ENCODE measurements at regions not wholly inside any gene's neighbourhood (a gene's known extent, or its start where the extent isn't known, plus 50 kb on each side); places are given as distances from the start of the nearest gene placed in this dataset.

DNA sequence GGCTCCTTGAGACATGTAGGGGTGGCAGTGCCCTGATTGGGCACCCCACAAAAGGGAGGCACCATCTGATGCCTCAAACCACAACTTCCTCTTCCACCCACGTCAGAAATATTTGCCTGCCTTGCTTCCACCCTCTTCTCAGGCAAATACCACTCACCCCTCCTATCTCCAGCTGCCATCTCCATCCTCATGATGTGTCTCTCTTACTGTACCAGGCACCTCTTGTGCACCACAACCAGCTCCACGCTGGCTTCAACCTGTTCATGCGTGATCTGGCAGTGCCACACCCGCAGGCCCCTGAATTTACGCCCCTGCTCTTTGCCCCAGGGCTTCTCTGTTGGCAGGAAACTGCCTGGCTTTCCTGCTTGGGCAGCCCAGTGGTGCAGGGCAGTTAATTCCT, 87.8 kb upstream of the HSPA9 start:
- CTCF ChIA-PET = no interaction called here
- H4K8ac ChIP-seq (ENCODE audit: low read depth in 2 of 2, low read length in 2 of 2) = no peak overlapping the region
- no peak overlapping the region for H2BK20ac ChIP-seq (ENCODE audit: low read depth, low read length)
- H3K9me1 ChIP-seq (ENCODE audit: insufficient read depth, low read length) = no peaks in the 10 kb centered on the region
- H4K20me1 ChIP-seq (ENCODE audit: insufficient read depth, low read length) = no peaks in the 10 kb centered on the region; the same call in 1 of the 2 replicates
- DNase-seq = no peak
- no peak overlapping the region for H3K18ac ChIP-seq (ENCODE audit: low read depth, low read length)
- BruUV-seq (replicated peaks) = no TSS peak
- H3K36me3 ChIP-seq (ENCODE audit: control insufficient read depth, insufficient read depth, low read length) = no peaks in the 10 kb centered on the region
- no peak for ATAC-seq (ENCODE audit: low read depth)
- TF ChIP-seq RCOR1 (IDR thresholded peaks at IDR 0.05; ENCODE audit: insufficient replicate concordance, low read length) = no peak
- TF ChIP-seq RFX5 (IDR thresholded peaks at IDR 0.05; ENCODE audit: low read depth, low read length) = no peak
- no peak overlapping the region for H3K14ac ChIP-seq (replicated peaks; ENCODE audit: low read depth, low read length)
- H2AK9ac ChIP-seq (replicated peaks; ENCODE audit: low read depth, low read length, poor library complexity) = no peak overlapping the region
- H2BK120ac ChIP-seq (ENCODE audit: low read depth, low read length) = no peak overlapping the region
- no peak overlapping the region for H3K27ac ChIP-seq (ENCODE audit: insufficient read depth, low read length)
- H3K27me3 ChIP-seq (ENCODE audit: control insufficient read depth, insufficient read depth, low read length) = peaks cover 20% of the 10 kb centered on the region
- H3K4me2 ChIP-seq (ENCODE audit: low read depth, low read length) = no peak overlapping the region
- H4K91ac ChIP-seq (ENCODE audit: insufficient read depth, low read depth, low read length) = no peak overlapping the region
- no peak overlapping the region for H3K23ac ChIP-seq (ENCODE audit: low read depth, low read length)
- no peak overlapping the region for H2AK5ac ChIP-seq (ENCODE audit: low read depth, low read length)
- in situ Hi-C loops (cut with MboI; ENCODE audit: low sequenced_read_pairs) = no loop called here
- POLR2A ChIA-PET (ENCODE audit: unreplicated experiment) = no interaction called here
- 71% methylated on average over 5 of the region's 5 CpGs; no CpG with 5 or more reads in 1 of the 2 experiments for WGBS, 2 experiments (ENCODE audit: extremely low coverage in 2 of 2, insufficient read length in 1 of 2)
- H3K56ac ChIP-seq (ENCODE audit: extremely low read depth, insufficient read depth, low read length) = no peak overlapping the region
- H3K4me3 ChIP-seq (ENCODE audit: insufficient read depth, low read depth, low read length) = no peak overlapping the region
- no peaks in the 10 kb centered on the region for H3K9me3 ChIP-seq (ENCODE audit: control insufficient read depth, insufficient read depth, low read length)
- H3K4ac ChIP-seq (ENCODE audit: low read depth, low read length) = no peak overlapping the region
- H2BK5ac ChIP-seq (ENCODE audit: low read depth, low read length, poor library complexity, severe bottlenecking) = no peak overlapping the region
- dilution Hi-C loops (cut with HindIII; ENCODE audit: low sequenced_read_pairs, unreplicated experiment) = no loop called here
- no peak overlapping the region for H3K9ac ChIP-seq (ENCODE audit: low read depth, low read length)
- H3K79me1 ChIP-seq (ENCODE audit: low read depth in 1 of 2, low read length in 2 of 2) = no peaks in the 10 kb centered on the region
- H4K5ac ChIP-seq (ENCODE audit: low read depth, low read length) = no peak overlapping the region
- H3K4me1 ChIP-seq (ENCODE audit: control insufficient read depth, insufficient read depth, low read length) = no peaks in the 10 kb centered on the region
- H2AFZ ChIP-seq (replicated peaks; ENCODE audit: low read length, poor library complexity) = no peak overlapping the region
- intact Hi-C loops (cut with micrococcal nuclease) = loop anchor here (5.0 kb wide), 1 partner anchor 89 kb away; the partner anchor contains the start of gene CTNNA1
- no peak overlapping the region for H2BK15ac ChIP-seq (ENCODE audit: low read depth, low read length)

All from IMR-90 (cell line).